ENCODE measurements at regions not wholly inside any gene's neighbourhood (a gene's known extent, or its start where the extent isn't known, plus 50 kb on each side); places are given as distances from the start of the nearest gene placed in this dataset.

DNA sequence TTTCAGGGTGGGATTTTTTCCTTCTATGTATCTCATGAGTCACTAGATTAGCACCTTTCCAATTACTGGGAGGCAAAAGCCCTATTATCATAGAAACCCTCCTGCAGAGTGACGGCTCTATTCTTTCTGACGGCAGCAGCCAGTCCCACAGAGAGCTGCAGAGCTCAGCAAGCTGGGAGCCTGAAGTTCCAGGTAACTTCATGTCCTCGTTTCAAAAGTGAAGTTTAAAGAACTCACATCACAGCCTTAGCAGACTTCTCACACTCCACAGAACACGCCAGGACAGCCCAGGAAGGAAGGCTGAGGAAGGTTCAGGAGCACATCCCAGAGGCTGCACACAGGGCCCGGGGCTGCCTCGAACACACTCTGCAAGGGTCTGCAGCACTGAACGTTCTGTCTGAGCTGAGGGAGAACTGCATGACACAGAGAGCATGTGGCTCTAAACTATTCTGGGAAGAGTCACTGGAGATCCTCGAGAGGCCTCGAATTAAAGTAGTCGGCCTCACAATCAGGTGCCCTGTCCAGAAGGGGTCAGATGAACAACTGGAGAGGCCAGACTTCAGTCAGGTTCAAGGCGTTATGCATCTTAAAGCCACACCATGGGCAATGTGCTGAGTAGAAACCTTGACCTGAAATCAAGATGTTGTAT lies 104.2 kb upstream of the DRD2 start:
- DNase-seq = no peak

DNA sequence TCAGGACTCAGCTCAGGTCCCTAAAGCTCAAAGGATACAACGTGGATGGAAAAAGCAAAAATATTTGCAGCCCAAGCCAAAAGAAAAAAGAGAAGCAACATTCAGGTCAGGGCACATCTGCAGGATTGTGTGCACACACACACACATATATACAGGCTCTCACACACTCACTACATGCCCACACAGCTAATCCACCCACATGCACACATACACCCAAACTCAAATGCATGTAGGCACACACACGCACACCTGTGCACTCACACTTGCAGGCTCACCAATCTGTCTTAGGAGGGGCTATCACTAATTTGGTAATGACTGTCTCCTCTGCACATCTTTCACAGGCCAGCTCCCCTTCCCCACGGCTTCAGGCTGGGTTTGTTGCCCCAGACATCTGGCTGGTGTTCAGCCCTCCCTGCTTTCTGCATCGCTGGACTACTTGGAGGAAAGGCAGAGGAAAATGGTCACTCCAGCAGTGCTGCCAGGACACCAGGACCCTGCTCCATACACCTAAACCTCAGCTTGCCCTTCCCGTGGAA lies 103.6 kb upstream of the DRD2 start:
- no peak for DNase-seq

DNA sequence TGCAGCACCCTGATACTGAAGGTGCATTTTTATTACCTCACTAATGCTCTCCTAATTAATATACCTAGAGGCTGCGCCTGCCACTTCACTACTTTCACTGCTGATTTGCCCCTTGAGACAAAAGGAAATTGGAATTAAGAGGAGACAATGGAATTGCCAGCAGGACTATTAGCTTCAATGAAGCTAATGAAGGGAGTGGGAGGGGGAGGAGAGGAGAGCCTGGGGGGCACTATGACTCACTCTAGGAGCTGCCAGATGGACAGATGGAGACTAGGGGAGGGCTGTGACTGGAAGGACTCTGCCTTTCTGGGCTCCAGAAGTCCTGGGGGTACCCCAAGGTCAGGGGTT lies 102.8 kb upstream of the DRD2 start:
- DNase-seq = no peak

- DNase-seq = no peak
Measured at GRCh38 chr11:113577356-113578032, 102.3 kb upstream of the DRD2 start.

GRCh38 chr11:113574586-113574985 lies 99.4 kb upstream of the DRD2 start:
- DNase-seq = no peak

- no peak for DNase-seq
Measured at GRCh38 chr11:113574171-113574570, 99.0 kb upstream of the DRD2 start.

- DNase-seq = no peak
Measured at GRCh38 chr11:113572136-113572735, 97.0 kb upstream of the DRD2 start.

DNA sequence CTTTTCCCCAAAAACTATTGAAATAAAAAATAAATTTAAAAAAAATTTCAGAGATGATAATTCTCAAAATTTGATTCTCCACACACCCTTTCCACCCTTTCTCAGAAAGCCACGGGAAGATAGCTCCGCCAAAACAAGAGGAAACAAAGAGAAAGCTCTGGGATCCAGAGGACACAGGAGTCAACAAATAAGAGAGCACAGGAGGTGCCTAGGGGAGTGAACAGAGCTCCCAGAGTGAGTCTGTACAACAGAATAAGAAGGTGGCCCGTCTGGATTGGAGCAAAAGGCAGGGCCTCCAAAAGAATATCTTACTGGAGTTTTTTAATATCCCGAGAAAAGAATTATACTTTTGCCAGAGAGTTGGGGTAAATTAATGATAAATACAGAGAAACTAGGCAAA lies 96.3 kb upstream of the DRD2 start:
- no peak for DNase-seq

DNA sequence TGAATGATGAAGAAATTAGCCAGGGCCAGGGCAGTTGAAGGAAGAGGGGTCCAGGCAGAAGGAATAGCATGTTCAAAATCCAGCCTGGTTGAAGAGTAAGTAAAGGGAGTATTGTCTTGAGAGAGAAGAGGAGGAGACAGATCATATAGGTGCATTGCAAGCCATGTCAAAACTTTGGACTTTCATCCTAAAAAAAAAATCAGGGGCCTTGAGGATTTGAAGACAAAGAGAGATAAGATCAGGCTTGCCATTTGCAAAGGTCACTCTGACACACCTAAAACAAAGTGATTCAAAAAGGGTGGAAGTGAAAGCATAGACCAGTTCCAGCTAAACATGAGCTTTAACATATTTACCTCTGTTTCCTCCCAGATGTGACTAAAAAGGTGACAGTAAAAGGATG lies 95.7 kb upstream of the DRD2 start:
- no peak for DNase-seq

DNA sequence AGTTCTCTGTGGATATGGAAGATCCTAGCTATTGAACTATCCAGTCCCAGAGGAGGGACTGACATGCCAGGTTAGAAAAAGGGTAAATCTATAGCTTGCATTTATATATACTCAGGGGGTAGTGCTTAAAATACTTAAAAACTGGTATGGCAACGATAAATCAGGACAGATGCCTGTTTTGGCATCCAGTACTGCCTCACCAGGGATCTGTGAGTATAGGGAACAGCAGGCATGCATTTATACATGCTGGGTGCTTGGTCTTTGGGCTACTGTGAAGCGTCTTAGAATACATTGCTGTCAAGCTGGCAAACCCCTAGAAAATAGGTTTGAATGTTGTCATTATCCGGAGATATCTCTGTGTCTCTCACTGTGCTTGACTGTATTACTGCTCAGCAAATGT lies 94.2 kb upstream of the DRD2 start:
- no peak for DNase-seq

DNA sequence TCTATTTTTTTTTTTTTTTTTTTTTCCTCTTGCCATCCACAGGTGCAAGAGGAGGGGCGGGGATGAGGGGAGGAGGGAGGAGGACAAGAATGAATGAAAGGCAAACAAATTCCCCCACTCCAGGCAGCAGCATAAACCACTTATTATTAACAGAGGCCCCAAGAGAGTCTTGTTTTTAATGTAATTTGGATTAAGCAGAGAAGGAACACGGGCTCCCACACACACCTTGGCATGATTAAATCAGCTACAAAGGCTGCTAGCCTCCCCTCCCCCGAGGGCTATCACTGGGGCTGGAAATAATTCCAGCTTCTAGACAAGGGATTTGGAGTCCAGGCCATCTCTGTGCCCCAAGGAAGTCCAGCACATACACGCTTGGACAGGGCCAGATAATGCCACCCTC lies 93.4 kb upstream of the DRD2 start:
- no peak for DNase-seq

GRCh38 chr11:113567867-113568544 lies 92.8 kb upstream of the DRD2 start:
- DNase-seq = no peak

DNA sequence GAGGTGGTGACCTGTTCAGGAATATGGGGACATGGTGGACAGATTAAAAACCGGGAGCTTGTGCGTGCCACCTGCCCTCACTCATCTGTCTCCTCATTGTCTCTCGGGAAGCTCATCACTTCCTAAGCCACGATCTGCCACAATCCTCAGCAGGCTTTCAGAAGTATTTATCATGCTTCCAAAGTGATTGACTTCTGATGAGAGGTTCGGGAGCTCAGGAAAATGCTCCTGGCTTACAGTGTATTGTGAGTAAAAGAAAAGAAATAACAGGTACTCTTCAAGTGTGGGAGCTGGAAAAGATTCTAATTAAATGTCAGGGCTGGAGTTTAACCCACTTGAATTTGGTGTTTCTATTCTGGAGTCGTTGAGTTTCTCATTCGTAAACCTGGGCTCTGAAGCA lies 91.9 kb upstream of the DRD2 start:
- no peak for DNase-seq

GRCh38 chr11:113564527-113565130 lies 89.4 kb upstream of the DRD2 start:
- no peak for DNase-seq

- DNase-seq = no peak
Measured at GRCh38 chr11:113563766-113564526, 88.7 kb upstream of the DRD2 start.

GRCh38 chr11:113562981-113563461 lies 87.8 kb upstream of the DRD2 start:
- DNase-seq = no peak

DNA sequence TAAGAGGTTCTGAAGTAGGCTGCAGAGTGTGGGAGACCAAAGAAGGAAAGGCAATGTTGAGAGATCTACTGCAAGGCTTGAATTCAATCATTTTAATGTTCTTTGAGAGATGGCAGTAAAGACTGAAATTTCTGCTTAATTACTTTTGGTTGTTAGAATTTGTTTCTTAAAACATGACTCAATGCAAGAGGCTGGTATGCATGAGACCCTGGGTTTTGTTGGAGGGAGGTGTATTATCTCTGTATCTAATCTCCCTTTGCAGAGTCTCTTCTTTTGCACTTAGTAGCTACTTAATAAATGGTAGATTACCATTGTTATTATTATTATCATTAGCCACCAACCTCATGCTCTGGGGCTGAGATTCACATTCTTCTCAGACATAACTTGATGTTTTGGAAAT lies 87.4 kb upstream of the DRD2 start:
- DNase-seq = no peak

DNA sequence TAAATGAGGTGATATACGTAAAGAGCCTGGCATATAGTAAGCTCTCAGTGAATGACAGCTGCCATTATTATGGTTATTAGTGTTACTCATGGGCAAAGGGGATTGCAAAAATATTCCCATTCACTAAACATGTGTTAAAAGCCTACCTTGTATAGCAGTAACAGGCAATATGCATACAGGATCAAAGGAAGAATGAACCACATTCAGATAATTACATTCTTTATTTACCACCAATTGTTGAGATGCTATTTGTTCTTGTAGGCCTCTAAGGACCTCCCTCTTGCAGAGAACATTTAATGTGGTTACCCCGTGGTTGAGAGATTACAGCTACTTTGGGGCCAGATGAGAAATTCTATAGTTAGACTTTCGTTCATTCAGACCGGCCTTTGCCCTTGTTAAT lies 82.7 kb upstream of the DRD2 start:
- DNase-seq = no peak

DNA sequence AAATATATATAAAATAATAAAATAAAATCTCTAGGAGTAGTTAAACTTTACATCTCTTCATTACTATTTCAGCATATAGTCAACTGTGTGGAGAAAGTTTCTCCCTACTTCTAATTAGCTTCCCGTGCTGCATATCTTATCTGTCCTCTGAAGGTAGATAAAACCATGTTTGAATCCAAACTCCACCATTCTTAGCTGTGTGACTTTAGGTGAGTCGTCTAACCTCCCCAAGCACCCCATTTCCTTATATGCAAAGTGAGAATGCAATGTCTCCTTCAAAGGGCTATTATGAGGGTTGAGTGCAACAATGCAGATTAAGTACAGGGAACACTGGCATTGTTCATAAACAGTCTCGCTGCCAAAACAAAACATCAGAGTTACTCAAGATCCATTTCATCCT lies 80.8 kb upstream of the DRD2 start:
- DNase-seq = no peak

DNA sequence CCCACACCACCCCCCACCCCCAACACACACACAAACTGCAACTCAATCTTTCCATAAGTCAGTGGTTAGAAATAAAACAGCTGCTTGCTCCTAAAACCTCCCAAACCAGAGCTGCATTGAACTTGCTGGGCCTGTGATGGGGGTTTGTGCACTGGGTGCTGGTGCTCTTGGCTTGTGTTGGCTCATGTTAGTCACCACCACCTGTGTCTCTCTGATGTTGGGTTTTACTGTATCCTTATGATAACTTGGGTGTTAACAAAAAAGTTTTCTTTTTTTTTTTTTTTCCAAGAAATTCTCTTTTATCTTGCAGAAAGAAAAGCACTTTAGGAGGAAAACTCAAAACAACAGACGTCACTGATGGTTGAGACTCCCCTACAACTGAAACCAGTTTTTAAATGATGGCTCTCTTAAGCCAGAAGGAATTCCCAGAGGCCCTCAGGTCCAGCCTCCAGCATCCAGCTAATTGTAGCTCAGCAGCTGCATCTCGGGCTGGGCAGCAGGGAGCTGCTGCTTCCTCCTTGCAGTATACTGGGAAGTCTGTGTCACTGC lies 79.9 kb upstream of the DRD2 start:
- DNase-seq = no peak

DNA sequence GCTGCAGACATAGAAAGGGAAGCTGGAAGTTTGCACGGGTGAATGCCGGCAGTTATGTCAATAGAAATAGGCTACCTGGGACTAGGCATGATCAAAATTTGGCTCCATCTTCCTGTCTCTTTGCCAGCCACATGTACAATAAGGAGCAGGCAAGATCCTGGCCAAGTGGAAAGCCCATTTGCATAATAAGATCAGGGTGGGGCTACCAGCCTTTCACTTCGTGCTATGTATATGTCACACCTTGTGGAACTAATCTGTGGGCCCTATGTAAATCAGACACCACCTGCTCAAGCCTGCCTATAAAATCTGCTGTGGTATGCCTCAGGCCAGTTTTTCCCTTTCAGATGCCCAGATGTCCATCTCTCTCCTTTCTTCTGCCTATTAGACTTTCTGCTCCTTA lies 79.3 kb upstream of the DRD2 start:
- DNase-seq = no peak

DNA sequence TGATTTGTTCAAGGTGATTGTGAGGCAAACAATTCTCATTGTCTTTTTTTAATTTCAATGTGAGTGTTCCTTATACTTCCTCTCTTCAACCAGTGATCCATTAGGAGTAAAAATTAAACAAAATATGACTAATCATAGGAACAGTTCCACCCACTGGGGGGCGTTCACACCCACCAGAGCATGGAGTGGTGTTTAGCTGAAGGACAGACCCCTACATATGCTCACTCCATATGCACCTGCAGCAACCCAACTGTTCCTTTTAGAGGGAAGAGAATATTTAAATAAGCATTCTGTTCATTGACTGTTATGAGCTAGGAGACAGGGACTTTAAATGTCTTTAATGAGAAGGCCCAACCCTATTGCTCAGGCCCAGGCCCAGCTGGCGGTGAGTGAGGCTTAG lies 78.7 kb upstream of the DRD2 start:
- DNase-seq = no peak

Data from CD4-positive, alpha-beta T cell treated with Interleukin-4 for 4 hours (primary cell).